GM12872 (cell line): ENCODE measurements at regions not wholly inside any gene's neighbourhood (a gene's known extent, or its start where the extent isn't known, plus 50 kb on each side); places are given as distances from the start of the nearest gene placed in this dataset.

ENCODE experiments used
- CTCF ChIP-seq: IDR thresholded peaks from 3 replicates; pipeline ENCODE4 v1.5.1; 2011; ENCODE audit warnings: low read depth, mild to moderate bottlenecking, low read length, moderate library complexity; ENCODE audit not compliant: insufficient read depth

GRCh38 chr15:35834866-35835265, 288.9 kb upstream of the DPH6 start:
- TF ChIP-seq CTCF: no peak

GRCh38 chr15:35838424-35839111, 292.6 kb upstream of the DPH6 start:
- no peak for TF ChIP-seq CTCF

- no peak for TF ChIP-seq CTCF
These were observed 296.7 kb upstream of the DPH6 start for GRCh38 chr15:35842631-35843030.

GRCh38 chr15:35843498-35843897, 297.5 kb upstream of the DPH6 start:
- TF ChIP-seq CTCF: no peak

GRCh38 chr15:35850284-35850683, 304.3 kb upstream of the DPH6 start:
- TF ChIP-seq CTCF: no peak

GRCh38 chr15:35851491-35851890, 305.5 kb upstream of the DPH6 start:
- no peak for TF ChIP-seq CTCF

- no peak for TF ChIP-seq CTCF
These were observed 307.1 kb upstream of the DPH6 start for GRCh38 chr15:35852818-35853624.
